HG03066 (cell line): ENCODE measurements at regions not wholly inside any gene's neighbourhood (a gene's known extent, or its start where the extent isn't known, plus 50 kb on each side); places are given as distances from the start of the nearest gene placed in this dataset.

Source experiments
- ATAC-seq: cut with Tn5 transposase; IDR thresholded peaks from one replicate; pipeline ENCODE4 v1.9.1; 2021; ENCODE audit warnings: low read depth; ENCODE audit not compliant: unreplicated experiment

GRCh38 chr21:40976198-40977109 lies 129.5 kb upstream of the DSCAM start:
- no peak for ATAC-seq

- ATAC-seq, result no peak
Observed at GRCh38 chr21:40985370-40985769, 138.4 kb upstream of the DSCAM start.

- ATAC-seq, result no peak
Observed at GRCh38 chr21:40990366-40990765, 143.4 kb upstream of the DSCAM start.

- ATAC-seq, result no peak
Observed at GRCh38 chr21:40997831-40998230, 150.9 kb upstream of the DSCAM start.

- ATAC-seq, result no peak
Observed at GRCh38 chr21:41000838-41001237, 153.9 kb upstream of the DSCAM start.

GRCh38 chr21:41006636-41007035 lies 159.7 kb upstream of the DSCAM start:
- ATAC-seq, result no peak

GRCh38 chr21:41008351-41008750 lies 159.6 kb upstream of the BACE2 start:
- no peak for ATAC-seq

GRCh38 chr21:41008974-41009373 lies 159.0 kb upstream of the BACE2 start:
- no peak for ATAC-seq

GRCh38 chr21:41009398-41010100 lies 158.4 kb upstream of the BACE2 start:
- no peak for ATAC-seq

- no peak for ATAC-seq
Observed at GRCh38 chr21:41010101-41010435, 157.9 kb upstream of the BACE2 start.

GRCh38 chr21:41011098-41011731 lies 156.7 kb upstream of the BACE2 start:
- no peak for ATAC-seq

GRCh38 chr21:41011951-41012366 lies 156.0 kb upstream of the BACE2 start:
- ATAC-seq, result no peak

- ATAC-seq, result no peak
Observed at GRCh38 chr21:41012425-41012824, 155.5 kb upstream of the BACE2 start.

GRCh38 chr21:41016472-41016871 lies 151.5 kb upstream of the BACE2 start:
- no peak for ATAC-seq

- ATAC-seq, result no peak
Observed at GRCh38 chr21:41018431-41018830, 149.5 kb upstream of the BACE2 start.

- ATAC-seq, result no peak
Observed at GRCh38 chr21:41023936-41024335, 144.0 kb upstream of the BACE2 start.

GRCh38 chr21:41024341-41024740 lies 143.6 kb upstream of the BACE2 start:
- ATAC-seq, result no peak

- no peak for ATAC-seq
Observed at GRCh38 chr21:41024746-41025254, 143.2 kb upstream of the BACE2 start.

- ATAC-seq, result no peak
Observed at GRCh38 chr21:41029571-41029970, 138.4 kb upstream of the BACE2 start.

GRCh38 chr21:41031701-41032220 lies 136.2 kb upstream of the BACE2 start:
- ATAC-seq, result no peak

GRCh38 chr21:41032541-41032940 lies 135.4 kb upstream of the BACE2 start:
- no peak for ATAC-seq
